ENCODE measurements at regions not wholly inside any gene's neighbourhood (a gene's known extent, or its start where the extent isn't known, plus 50 kb on each side); places are given as distances from the start of the nearest gene placed in this dataset.

DNA sequence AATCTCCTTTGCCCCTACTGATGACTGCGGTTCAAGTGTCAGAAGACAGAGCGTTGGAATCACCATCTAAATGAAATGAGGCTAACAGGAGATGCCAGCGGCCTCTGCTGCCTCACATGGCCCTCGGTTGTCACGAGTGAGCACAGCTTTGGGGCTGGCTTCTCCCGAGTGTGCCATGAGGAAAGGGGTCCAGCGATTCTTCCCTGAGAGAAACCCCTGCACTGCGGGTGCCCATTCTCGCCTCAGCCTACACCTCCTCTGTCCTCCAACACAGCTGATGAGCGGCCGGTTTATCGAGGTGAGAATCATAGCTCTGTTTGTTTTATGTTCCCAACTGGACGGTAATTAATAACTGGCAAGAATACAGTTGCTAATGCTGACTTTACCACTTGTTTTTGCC is 144.7 kb upstream of the RPS6KA2 start:
- TF ChIP-seq, protein P1, sequence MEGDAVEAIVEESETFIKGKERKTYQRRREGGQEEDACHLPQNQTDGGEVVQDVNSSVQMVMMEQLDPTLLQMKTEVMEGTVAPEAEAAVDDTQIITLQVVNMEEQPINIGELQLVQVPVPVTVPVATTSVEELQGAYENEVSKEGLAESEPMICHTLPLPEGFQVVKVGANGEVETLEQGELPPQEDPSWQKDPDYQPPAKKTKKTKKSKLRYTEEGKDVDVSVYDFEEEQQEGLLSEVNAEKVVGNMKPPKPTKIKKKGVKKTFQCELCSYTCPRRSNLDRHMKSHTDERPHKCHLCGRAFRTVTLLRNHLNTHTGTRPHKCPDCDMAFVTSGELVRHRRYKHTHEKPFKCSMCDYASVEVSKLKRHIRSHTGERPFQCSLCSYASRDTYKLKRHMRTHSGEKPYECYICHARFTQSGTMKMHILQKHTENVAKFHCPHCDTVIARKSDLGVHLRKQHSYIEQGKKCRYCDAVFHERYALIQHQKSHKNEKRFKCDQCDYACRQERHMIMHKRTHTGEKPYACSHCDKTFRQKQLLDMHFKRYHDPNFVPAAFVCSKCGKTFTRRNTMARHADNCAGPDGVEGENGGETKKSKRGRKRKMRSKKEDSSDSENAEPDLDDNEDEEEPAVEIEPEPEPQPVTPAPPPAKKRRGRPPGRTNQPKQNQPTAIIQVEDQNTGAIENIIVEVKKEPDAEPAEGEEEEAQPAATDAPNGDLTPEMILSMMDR (conservative IDR thresholded peaks at IDR 0.05 in 1 of 2, IDR thresholded peaks at IDR 0.05 in 1 of 2; ENCODE audit: extremely low read depth in 1 of 2, insufficient read depth in 1 of 2, low read depth in 1 of 2, low read length in 2 of 2): no peak
- no peak for TF ChIP-seq EZH2 (IDR thresholded peaks at IDR 0.05; ENCODE audit: borderline replicate concordance, low read length)

Data from mammary epithelial cell (primary cell).